ENCODE measurements at regions not wholly inside any gene's neighbourhood (a gene's known extent, or its start where the extent isn't known, plus 50 kb on each side); places are given as distances from the start of the nearest gene placed in this dataset.

DNA sequence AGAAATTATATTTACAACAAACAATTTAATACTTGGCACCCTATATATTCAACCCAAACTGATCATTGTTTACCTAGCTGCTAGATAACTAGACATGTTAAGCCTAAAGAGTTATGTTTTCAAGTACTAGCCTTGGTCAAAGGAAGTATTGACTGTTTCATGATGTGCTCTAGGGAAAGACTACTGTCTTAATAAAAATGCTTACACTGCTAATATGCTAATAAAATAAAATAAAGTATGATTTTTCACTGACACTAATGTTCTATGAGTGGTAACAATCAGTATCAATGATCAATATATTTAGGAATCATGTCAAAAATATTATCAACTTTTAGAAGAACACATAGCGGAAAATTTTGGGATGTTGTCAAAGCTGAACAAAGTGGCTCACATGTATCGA is 225.5 kb downstream of the OSR1 start:
- TF ChIP-seq CTCF (IDR thresholded peaks at IDR 0.05) (no peak), POLR2A (IDR thresholded peaks at IDR 0.05) (no peak)

All from esophagus squamous epithelium (tissue), 4 donors.